Aorta (tissue), 5 donors: ENCODE measurements at regions not wholly inside any gene's neighbourhood (a gene's known extent, or its start where the extent isn't known, plus 50 kb on each side); places are given as distances from the start of the nearest gene placed in this dataset.
A peak's percentile ranks its signal among the peaks of the same experiment; 100 is the strongest.

Experiments used
- ATAC-seq: fragments of 200-7000 bp; cut with Tn5 transposase; one replicate; pipeline ENCODE4 v1.9.1; 2022; ENCODE audit warnings: moderate library complexity; ENCODE audit not compliant: low FRiP score
- DNase-seq, 2 donors: peaks; one replicate each; pipeline ENCODE4 v3.0.0-alpha.2; 2020
- H3K27ac ChIP-seq, 2 donors: one replicate each; pipeline ENCODE4 v1.5.1; 2013; ENCODE audit warnings: low read length in 2 of 2, mild to moderate bottlenecking in 2 of 2, moderate library complexity in 2 of 2, control low read depth in 1 of 2, inconsistent platforms in 1 of 2, low read depth in 1 of 2
- H3K27me3 ChIP-seq, 2 donors: one replicate each; pipeline ENCODE4 v1.6.1; 2013; ENCODE audit warnings: control low read depth in 1 of 2, low read length in 1 of 2, mild to moderate bottlenecking in 1 of 2, moderate library complexity in 1 of 2; ENCODE audit not compliant: insufficient read depth in 2 of 2, control insufficient read depth in 1 of 2
- H3K36me3 ChIP-seq, 2 donors: one replicate each; pipeline ENCODE4 v1.6.1; 2013; ENCODE audit warnings: control low read depth in 1 of 2, low read length in 1 of 2, mild to moderate bottlenecking in 1 of 2; ENCODE audit not compliant: insufficient read depth in 2 of 2, control insufficient read depth in 1 of 2
- H3K4me1 ChIP-seq, 2 donors: one replicate each; pipeline ENCODE4 v1.6.1; 2013; ENCODE audit warnings: low read length in 2 of 2, control low read depth in 1 of 2, mild to moderate bottlenecking in 1 of 2, moderate library complexity in 1 of 2; ENCODE audit not compliant: insufficient read depth in 2 of 2, control insufficient read depth in 1 of 2
- H3K4me3 ChIP-seq, 2 donors: one replicate each; pipeline ENCODE4 v1.5.1; 2013; ENCODE audit warnings: low read length in 2 of 2, control low read depth in 1 of 2, mild to moderate bottlenecking in 1 of 2
- H3K9me3 ChIP-seq: one replicate; pipeline ENCODE4 v1.6.1; 2013; ENCODE audit warnings: mild to moderate bottlenecking, low read length; ENCODE audit not compliant: control insufficient read depth
- WGBS, 2 donors: extraction: QIAGEN DNeasy Blood & Tissue Kit; methylation state at CpG; one replicate each; pipeline ENCODE4 v1.1.7; 2013; 5-methylcytosine and 5-hydroxymethylcytosine counted together
- intact Hi-C, 2 donors: fragments of 100-400 bp; cut with DNase I; formaldehyde crosslinking; loops; one replicate each; pipeline versions ENCODE4 v1.14.2 to v1.15.0; 2022
- donor health status: healthy with polysubstance abuse.
- donor health status: Bipolar disorder and iron deficiency.
- donor health status: DM: no; HTN: no; CAD: no.
- donor health status: DM: no; HTN: no; CAD: no.
- donor health status: DM: yes; HTN: yes; CAD: no.

GRCh38 chr2:88831071-88831791, 139.8 kb downstream of the RPIA start:
- H3K4me1 ChIP-seq, result no peaks in the 10 kb centered on the region
- intact Hi-C loops, result no loop called here
- H3K4me3 ChIP-seq, result no peak overlapping the region
- H3K27ac ChIP-seq, result no peak overlapping the region
- H3K27me3 ChIP-seq, result no peaks in the 10 kb centered on the region
- WGBS, 2 donors, result 51 to 53% methylated on average over 6 of the region's 6 CpGs
- H3K9me3 ChIP-seq, result no peaks in the 10 kb centered on the region
- no peak for ATAC-seq
- DNase-seq, result no peak
- H3K36me3 ChIP-seq, result no peaks in the 10 kb centered on the region

- 38 to 40% methylated on average over 7 of the region's 7 CpGs for WGBS, 2 donors
- Histone ChIP-seq H3K27ac (no peak overlapping the region), H3K4me1 (no peaks in the 10 kb centered on the region), H3K36me3 (no peaks in the 10 kb centered on the region), H3K27me3 (no peaks in the 10 kb centered on the region), H3K9me3 (no peaks in the 10 kb centered on the region), H3K4me3 (no peak overlapping the region)
- ATAC-seq (peak; percentile 64), DNase-seq (no peak)
- intact Hi-C loops, result no loop called here
Measured at GRCh38 chr2:88831792-88832248, 140.3 kb downstream of the RPIA start.

GRCh38 chr2:88832311-88832991, 141.0 kb downstream of the RPIA start:
- Histone ChIP-seq H3K9me3 (no peaks in the 10 kb centered on the region), H3K27me3 (no peaks in the 10 kb centered on the region), H3K4me1 (no peaks in the 10 kb centered on the region), H3K27ac (no peak overlapping the region), H3K36me3 (no peaks in the 10 kb centered on the region), H3K4me3 (no peak overlapping the region)
- DNase-seq (no peak), ATAC-seq (no peak)
- WGBS, 2 donors, result 69 to 75% methylated on average over 8 of the region's 8 CpGs
- intact Hi-C loops, result no loop called here

- no peak for ATAC-seq
- no peaks in the 10 kb centered on the region for H3K27me3 ChIP-seq
- no peak for DNase-seq
- no peak overlapping the region for H3K4me3 ChIP-seq
- H3K36me3 ChIP-seq, result no peaks in the 10 kb centered on the region
- no peaks in the 10 kb centered on the region for H3K4me1 ChIP-seq
- H3K9me3 ChIP-seq, result no peaks in the 10 kb centered on the region
- no peak overlapping the region for H3K27ac ChIP-seq
- 71 to 84% methylated on average over 1 of the region's 1 CpG for WGBS, 2 donors
- intact Hi-C loops, result no loop called here
Measured at GRCh38 chr2:88832992-88833389, 141.5 kb downstream of the RPIA start.

- Histone ChIP-seq H3K27ac (no peak overlapping the region), H3K4me1 (peaks cover 0 to 2% of the 10 kb centered on the region in 2 donors), H3K4me3 (no peak overlapping the region), H3K9me3 (no peaks in the 10 kb centered on the region), H3K27me3 (no peaks in the 10 kb centered on the region), H3K36me3 (no peaks in the 10 kb centered on the region)
- intact Hi-C loops, result no loop called here
- DNase-seq (no peak), ATAC-seq (no peak)
Measured at GRCh38 chr2:88834376-88834775, 142.9 kb downstream of the RPIA start.

- no peak for ATAC-seq
- no peak for DNase-seq
- no peaks in the 10 kb centered on the region for H3K9me3 ChIP-seq
- H3K4me3 ChIP-seq, result no peak overlapping the region
- peaks cover 0 to 2% of the 10 kb centered on the region in 2 donors for H3K4me1 ChIP-seq
- no peak overlapping the region for H3K27ac ChIP-seq
- no peaks in the 10 kb centered on the region for H3K36me3 ChIP-seq
- H3K27me3 ChIP-seq, result no peaks in the 10 kb centered on the region
- intact Hi-C loops, result no loop called here
Measured at GRCh38 chr2:88834866-88835265, 143.4 kb downstream of the RPIA start.

GRCh38 chr2:88835726-88836125, 144.3 kb downstream of the RPIA start:
- intact Hi-C loops, result no loop called here
- DNase-seq, result no peak
- ATAC-seq, result no peak
- WGBS, 2 donors, result 76 to 80% methylated on average over 2 of the region's 2 CpGs
- Histone ChIP-seq H3K27ac (no peak overlapping the region), H3K27me3 (no peaks in the 10 kb centered on the region), H3K4me3 (no peak overlapping the region), H3K9me3 (no peaks in the 10 kb centered on the region), H3K36me3 (no peaks in the 10 kb centered on the region), H3K4me1 (peaks cover 0 to 2% of the 10 kb centered on the region in 2 donors)

GRCh38 chr2:88836351-88836750, 144.9 kb downstream of the RPIA start:
- Histone ChIP-seq H3K4me1 (peaks cover 0 to 2% of the 10 kb centered on the region in 2 donors), H3K36me3 (no peaks in the 10 kb centered on the region), H3K27me3 (no peaks in the 10 kb centered on the region), H3K9me3 (no peaks in the 10 kb centered on the region), H3K4me3 (no peak overlapping the region), H3K27ac (no peak overlapping the region)
- no peak for DNase-seq
- intact Hi-C loops, result no loop called here
- ATAC-seq, result no peak

GRCh38 chr2:88837511-88838160, 146.2 kb downstream of the RPIA start:
- WGBS, 2 donors, result 55 to 57% methylated on average over 4 of the region's 4 CpGs
- DNase-seq (no peak), ATAC-seq (no peak)
- Histone ChIP-seq H3K27ac (no peak overlapping the region), H3K4me3 (no peak overlapping the region), H3K36me3 (no peaks in the 10 kb centered on the region), H3K9me3 (no peaks in the 10 kb centered on the region), H3K27me3 (no peaks in the 10 kb centered on the region), H3K4me1 (peaks cover 0 to 2% of the 10 kb centered on the region in 2 donors)
- intact Hi-C loops, result no loop called here
